ENCODE measurements at regions not wholly inside any gene's neighbourhood (a gene's known extent, or its start where the extent isn't known, plus 50 kb on each side); places are given as distances from the start of the nearest gene placed in this dataset.

GRCh38 chr7:148950806-148951205 is 66.7 kb upstream of the EZH2 start:
- DNase-seq: no peak

- DNase-seq: no peak
Observed at GRCh38 chr7:148944935-148945934, 61.1 kb upstream of the EZH2 start.

GRCh38 chr7:148941598-148942275 is 57.6 kb upstream of the EZH2 start:
- peak; percentile 75 for DNase-seq

GRCh38 chr7:148940702-148941597 is 56.9 kb upstream of the EZH2 start:
- DNase-seq: peak; percentile 75

- no peak for DNase-seq
Observed at GRCh38 chr7:148939128-148939755, 55.2 kb upstream of the EZH2 start.

GRCh38 chr7:148935451-148935850 is 51.4 kb upstream of the EZH2 start:
- DNase-seq: no peak

Measured in kidney glomerular epithelial cell (primary cell).